HUES6 (cell line): ENCODE measurements at regions not wholly inside any gene's neighbourhood (a gene's known extent, or its start where the extent isn't known, plus 50 kb on each side); places are given as distances from the start of the nearest gene placed in this dataset.
"Not testable (repeated sequence)": the region's sequence is repeated elsewhere in the genome, so short reads cannot be mapped to it uniquely, and the experiment has no call there.

Experiments used
- H3K27ac ChIP-seq: 2 replicates; pipeline ENCODE4 v1.7.0; 2013; ENCODE audit warnings: low read depth, mild to moderate bottlenecking, low read length, inconsistent platforms
- H3K27me3 ChIP-seq: 2 replicates; pipeline ENCODE4 v1.6.1; 2013; ENCODE audit warnings: low read length; ENCODE audit not compliant: control insufficient read depth, insufficient read depth
- H3K36me3 ChIP-seq: 2 replicates; pipeline ENCODE4 v1.6.1; 2013; ENCODE audit warnings: low read length; ENCODE audit not compliant: control insufficient read depth, insufficient read depth
- H3K4me1 ChIP-seq: 2 replicates; pipeline ENCODE4 v1.6.1; 2013; ENCODE audit warnings: low read length; ENCODE audit not compliant: control insufficient read depth, insufficient read depth
- H3K4me3 ChIP-seq: 2 replicates; pipeline ENCODE4 v1.5.1; 2013; ENCODE audit warnings: low read depth, low read length
- H3K9ac ChIP-seq: one replicate; pipeline ENCODE4 v1.6.1; 2013; ENCODE audit warnings: mild to moderate bottlenecking, low read length
- H3K9me3 ChIP-seq: 2 replicates; pipeline ENCODE4 v1.6.1; 2013; ENCODE audit warnings: low read depth, low read length; ENCODE audit not compliant: control insufficient read depth, insufficient read depth

DNA sequence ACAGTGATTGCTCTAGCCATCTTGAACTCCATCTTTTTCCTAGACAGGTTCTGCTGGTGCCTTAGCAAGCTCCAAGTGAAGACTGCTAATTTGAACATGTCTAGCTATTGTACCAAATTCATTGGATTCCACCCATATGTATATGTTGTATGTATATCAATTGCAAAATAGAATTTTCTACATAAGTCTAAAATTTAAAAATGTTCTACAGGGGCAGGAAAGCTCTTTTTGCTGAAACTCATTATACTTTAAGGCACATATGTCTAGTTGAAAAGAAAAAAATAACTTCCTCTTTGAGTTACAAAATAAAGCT, 845.3 kb downstream of the MCTP2 start:
- no peaks in the 10 kb centered on the region for H3K4me1 ChIP-seq
- H3K9me3 ChIP-seq, result no peaks in the 10 kb centered on the region
- H3K4me3 ChIP-seq, result no peak overlapping the region
- no peak overlapping the region for H3K9ac ChIP-seq
- H3K36me3 ChIP-seq, result no peaks in the 10 kb centered on the region
- H3K27me3 ChIP-seq, result no peaks in the 10 kb centered on the region
- H3K27ac ChIP-seq, result no peak overlapping the region

DNA sequence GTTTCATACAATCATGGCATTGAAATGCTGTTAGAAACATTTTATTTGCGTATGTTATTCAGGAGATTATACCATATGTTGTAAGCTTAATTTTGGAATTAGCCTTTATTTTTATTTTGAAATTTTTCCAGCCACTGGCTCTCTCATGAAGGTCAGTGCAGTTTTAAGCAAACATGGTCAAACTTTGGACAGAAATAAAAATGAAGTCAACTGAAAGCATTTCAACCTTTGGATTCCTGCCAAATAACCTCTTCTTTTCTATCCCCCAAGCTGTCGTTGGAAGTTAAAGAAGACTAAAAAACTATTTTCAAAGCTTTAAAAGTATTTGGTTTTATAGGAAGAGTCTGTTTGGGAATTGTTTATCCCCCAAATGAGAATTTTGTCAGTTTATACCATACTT, 846.6 kb downstream of the MCTP2 start:
- H3K4me3 ChIP-seq, result no peak overlapping the region
- no peaks in the 10 kb centered on the region for H3K9me3 ChIP-seq
- no peak overlapping the region for H3K27ac ChIP-seq
- H3K4me1 ChIP-seq, result no peaks in the 10 kb centered on the region
- no peaks in the 10 kb centered on the region for H3K36me3 ChIP-seq
- H3K9ac ChIP-seq, result no peak overlapping the region
- no peaks in the 10 kb centered on the region for H3K27me3 ChIP-seq

DNA sequence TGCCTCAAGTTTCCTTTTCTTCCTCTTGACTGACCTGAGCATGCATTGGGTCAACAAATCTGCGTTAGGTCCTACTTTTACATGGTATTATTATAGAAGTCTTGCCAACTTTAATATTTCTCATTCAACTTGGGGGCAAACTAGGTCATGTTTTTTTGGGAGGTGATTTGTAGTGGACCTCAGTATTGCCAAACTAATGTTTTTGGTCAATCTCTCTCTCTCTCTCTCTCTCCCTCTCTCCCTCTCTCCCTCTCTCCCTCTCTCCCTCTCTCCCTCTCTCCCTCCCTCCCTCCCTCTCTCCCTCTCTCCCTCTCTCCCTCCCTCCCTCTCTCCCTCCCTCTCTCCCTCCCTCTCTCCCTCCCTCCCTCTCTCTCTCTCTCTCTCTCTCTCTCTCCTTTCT, 848.9 kb downstream of the MCTP2 start:
- H3K4me3 ChIP-seq, H3K36me3 ChIP-seq, H3K9me3 ChIP-seq, H3K4me1 ChIP-seq, H3K27me3 ChIP-seq, H3K27ac ChIP-seq, H3K9ac ChIP-seq: not testable (repeated sequence)

DNA sequence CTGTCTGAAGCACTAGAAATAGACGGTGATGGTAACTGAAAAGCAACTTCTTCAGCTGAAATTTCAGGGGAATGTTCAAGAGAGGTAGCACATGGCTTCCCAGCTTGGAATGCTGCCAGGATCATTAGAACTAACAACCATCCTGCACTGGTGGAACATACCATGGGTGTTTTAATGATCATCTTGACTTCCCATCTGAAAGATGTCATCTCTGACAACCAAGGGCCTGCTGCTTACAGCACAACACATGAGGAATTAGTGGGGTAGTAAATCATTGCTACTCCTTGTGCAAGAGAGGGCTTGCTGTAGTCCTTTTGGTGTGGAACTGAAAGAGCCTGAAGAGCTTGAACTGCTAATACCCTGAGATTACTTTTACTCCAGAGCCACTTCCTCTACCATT, 853.7 kb downstream of the MCTP2 start:
- H3K4me1 ChIP-seq, result no peaks in the 10 kb centered on the region
- no peak overlapping the region for H3K9ac ChIP-seq
- H3K27me3 ChIP-seq, result no peaks in the 10 kb centered on the region
- H3K27ac ChIP-seq, result no peak overlapping the region
- H3K9me3 ChIP-seq, result no peaks in the 10 kb centered on the region
- no peaks in the 10 kb centered on the region for H3K36me3 ChIP-seq
- no peak overlapping the region for H3K4me3 ChIP-seq

DNA sequence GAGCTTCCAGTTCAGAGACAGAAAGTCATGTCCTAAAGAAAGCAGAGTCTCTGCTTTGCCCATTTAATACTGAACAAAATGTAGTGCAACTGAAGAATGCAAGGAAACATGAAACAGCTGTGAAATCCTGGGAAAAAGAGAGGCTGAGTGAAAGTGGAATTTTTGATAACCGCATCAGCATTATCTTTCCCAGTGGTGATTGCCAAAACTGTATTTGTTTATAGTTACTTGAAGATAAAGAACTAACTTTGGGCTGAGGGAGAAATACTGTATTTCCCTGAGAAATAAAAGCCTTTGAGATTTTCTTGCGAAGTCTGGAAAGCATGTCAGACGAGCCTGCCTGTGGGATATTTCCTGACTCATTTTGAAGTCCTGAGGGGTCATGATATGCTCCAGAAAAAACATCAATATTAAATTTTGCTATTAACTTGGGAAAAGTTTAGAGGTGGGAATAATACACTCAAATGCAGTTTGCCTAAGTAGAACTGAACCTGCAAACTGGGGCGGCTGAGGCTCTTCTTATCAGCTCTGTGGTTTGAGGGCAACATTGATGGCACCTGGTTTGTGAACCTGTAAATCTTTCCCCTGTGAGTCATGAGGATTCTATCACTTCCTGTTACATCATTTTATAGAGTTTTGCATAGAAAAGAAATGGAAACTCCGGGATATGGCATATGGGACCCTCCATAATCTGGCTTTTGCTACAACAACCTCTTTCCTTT, 855.3 kb downstream of the MCTP2 start:
- Histone ChIP-seq H3K36me3 (no peaks in the 10 kb centered on the region), H3K27ac (no peak overlapping the region), H3K4me3 (no peak overlapping the region), H3K4me1 (peaks cover 3% of the 10 kb centered on the region; the same call in 1 of the 2 replicates), H3K9me3 (no peaks in the 10 kb centered on the region), H3K9ac (no peak overlapping the region), H3K27me3 (no peaks in the 10 kb centered on the region)

DNA sequence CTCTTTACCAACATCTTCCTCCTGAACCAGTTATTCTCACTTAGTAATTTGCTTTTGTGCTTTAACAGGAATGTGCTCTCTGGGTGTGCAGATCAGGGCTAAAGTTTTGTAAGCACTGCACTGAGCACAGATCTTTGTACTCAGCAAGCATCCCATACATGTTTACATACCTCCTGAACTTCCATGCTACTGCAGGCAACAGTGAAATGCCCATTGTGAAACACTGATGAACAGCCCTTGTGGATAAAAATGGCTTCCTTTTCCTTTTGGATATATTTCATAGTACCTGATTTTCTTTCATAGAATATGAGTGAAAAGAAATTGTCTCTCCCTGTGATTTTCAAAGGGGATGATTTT, 855.9 kb downstream of the MCTP2 start:
- no peak overlapping the region for H3K27ac ChIP-seq
- no peak overlapping the region for H3K9ac ChIP-seq

DNA sequence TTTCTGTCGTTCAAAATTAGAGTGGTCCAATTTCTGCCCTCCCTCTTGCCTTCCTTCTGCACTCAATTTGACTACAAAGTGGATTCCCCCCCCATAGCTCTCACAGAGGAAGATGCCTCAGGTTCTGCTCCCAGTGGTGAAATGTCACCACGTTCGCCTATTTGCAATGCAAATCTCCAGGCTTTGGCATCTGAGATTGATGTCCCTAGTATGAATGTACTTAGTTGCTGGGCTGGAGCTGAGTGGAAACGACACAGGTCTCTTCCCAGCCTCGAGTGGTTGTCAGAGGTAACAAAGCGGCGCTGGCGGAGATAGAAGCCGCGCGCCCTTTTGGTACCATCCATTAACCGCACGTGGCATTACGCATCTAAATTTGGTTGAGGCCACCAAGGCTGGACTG, 860.1 kb downstream of the MCTP2 start:
- no peaks in the 10 kb centered on the region for H3K27me3 ChIP-seq
- H3K4me1 ChIP-seq, result peaks cover 4% of the 10 kb centered on the region; the same call in 1 of the 2 replicates
- no peak overlapping the region for H3K4me3 ChIP-seq
- H3K9me3 ChIP-seq, result no peaks in the 10 kb centered on the region
- H3K27ac ChIP-seq, result no peak overlapping the region
- no peaks in the 10 kb centered on the region for H3K36me3 ChIP-seq
- no peak overlapping the region for H3K9ac ChIP-seq

More for the DNA sequence above, 855.9 kb downstream of the MCTP2 start:
- Histone ChIP-seq H3K4me1 (peaks cover 4% of the 10 kb centered on the region; the same call in 1 of the 2 replicates), H3K9me3 (no peaks in the 10 kb centered on the region), H3K36me3 (no peaks in the 10 kb centered on the region), H3K27me3 (no peaks in the 10 kb centered on the region), H3K4me3 (no peak overlapping the region)

DNA sequence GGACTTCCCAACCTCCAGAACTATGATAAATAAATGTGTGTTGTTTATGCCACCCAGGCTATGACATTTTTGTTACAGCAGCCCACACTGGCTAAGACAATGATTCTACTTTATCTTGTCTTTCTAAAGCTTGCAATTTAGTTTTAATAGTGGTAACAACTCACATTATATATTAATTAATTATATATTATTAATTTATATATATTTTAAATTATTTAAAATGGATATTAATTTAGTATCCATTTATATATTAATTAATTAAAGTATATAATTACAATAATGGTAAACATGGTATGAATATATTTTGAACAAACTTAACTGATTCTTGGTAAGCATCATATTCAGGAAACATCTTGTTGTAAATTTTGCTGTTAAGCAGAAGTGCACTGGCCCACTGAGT, 863.9 kb downstream of the MCTP2 start:
- Histone ChIP-seq H3K36me3 (no peaks in the 10 kb centered on the region), H3K9ac (no peak overlapping the region), H3K4me3 (no peak overlapping the region), H3K27me3 (no peaks in the 10 kb centered on the region), H3K27ac (no peak overlapping the region), H3K4me1 (peaks cover 4% of the 10 kb centered on the region; the same call in 1 of the 2 replicates), H3K9me3 (no peaks in the 10 kb centered on the region)

DNA sequence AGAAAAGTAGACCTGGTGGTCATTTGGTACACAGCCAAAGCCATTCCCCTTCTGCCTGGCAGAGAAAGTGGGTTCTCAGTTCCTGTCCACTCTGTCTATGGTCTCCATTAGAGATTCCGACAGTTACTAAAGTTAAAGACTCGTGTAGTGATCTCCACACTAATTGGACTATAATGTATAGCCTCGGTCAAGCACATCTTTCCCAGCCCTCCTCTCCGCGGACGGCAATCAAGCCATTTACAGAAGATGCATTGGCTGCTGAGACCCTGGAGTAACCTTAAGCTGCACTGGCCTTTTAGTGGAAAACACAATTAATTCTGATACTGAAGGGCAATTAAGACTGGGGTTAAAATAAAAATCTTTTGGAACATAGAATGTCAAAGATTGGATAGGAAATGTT, 865.3 kb downstream of the MCTP2 start:
- no peak overlapping the region for H3K27ac ChIP-seq
- H3K9ac ChIP-seq, result no peak overlapping the region
- no peaks in the 10 kb centered on the region for H3K27me3 ChIP-seq

DNA sequence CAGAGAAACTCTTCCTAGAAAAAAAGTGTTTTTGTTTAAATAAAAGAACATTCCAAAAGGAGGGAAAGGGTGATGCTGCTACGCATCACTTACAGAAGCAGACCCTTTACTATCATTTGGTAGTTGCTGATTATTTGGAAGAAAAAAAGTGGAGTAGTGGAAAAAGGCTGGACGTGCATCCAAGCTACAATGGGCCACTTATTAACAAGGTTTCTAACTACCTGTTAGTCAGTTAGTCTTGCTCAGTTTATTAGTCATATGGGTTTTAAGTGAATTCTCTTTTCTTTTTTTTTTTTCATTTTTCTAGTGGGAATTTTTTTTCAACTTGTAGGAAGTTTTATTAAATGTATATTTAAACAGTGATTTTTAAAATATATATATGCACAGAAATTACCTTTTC, 866.0 kb downstream of the MCTP2 start:
- Histone ChIP-seq H3K36me3 (no peaks in the 10 kb centered on the region), H3K27ac (no peak overlapping the region), H3K27me3 (no peaks in the 10 kb centered on the region), H3K9ac (no peak overlapping the region), H3K4me3 (no peak overlapping the region), H3K4me1 (no peaks in the 10 kb centered on the region), H3K9me3 (no peaks in the 10 kb centered on the region)

More for the DNA sequence above, 865.3 kb downstream of the MCTP2 start:
- Histone ChIP-seq H3K4me3 (no peak overlapping the region), H3K9me3 (no peaks in the 10 kb centered on the region), H3K36me3 (no peaks in the 10 kb centered on the region), H3K4me1 (peaks cover under 1% of the 10 kb centered on the region; the same call in 1 of the 2 replicates)

DNA sequence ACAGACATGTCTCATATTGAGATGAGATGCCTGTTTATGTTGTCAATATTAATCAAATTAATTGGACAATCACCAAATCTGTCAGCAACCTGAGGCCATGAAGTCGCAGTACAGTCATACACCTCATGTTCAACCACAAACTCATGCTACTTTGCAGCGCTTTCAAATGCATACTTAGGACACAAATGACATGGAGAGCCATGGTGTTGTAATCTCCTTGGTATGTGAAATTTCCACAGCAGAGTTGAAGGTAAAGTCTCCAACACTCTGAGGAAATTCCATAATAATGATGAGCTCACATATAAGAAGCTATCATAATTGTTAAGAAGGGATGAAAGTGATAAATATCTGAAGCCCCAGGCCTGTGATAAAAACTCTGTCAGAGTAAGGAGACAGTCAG, 873.9 kb downstream of the MCTP2 start:
- Histone ChIP-seq H3K27me3 (no peaks in the 10 kb centered on the region), H3K9me3 (0 out of 2 replicates have a peak, but pooled peaks cover 2% of the 10 kb centered on the region), H3K9ac (no peak overlapping the region), H3K36me3 (no peaks in the 10 kb centered on the region), H3K27ac (no peak overlapping the region), H3K4me3 (no peak overlapping the region), H3K4me1 (no peaks in the 10 kb centered on the region)

DNA sequence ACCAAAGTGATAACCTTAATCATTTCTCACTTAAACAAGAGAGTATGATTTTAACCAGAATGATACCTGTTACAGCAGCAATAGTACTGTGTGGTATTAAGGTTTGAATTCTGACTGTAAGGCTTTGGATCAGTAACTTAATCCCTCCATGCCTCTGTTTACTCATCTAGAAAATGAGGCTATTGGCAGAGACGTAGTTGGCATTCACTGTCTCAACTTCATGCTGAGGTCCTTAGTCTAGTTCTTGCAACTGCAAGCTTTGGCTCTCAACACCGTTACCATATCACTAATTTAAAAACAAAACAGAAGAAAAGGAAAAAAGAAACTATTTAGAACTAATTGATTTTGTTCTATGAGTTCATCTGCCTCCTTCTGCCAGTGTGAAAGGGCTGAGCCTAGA, 875.4 kb downstream of the MCTP2 start:
- no peaks in the 10 kb centered on the region for H3K27me3 ChIP-seq
- H3K4me1 ChIP-seq, result no peaks in the 10 kb centered on the region
- H3K36me3 ChIP-seq, result no peaks in the 10 kb centered on the region
- H3K9ac ChIP-seq, result no peak overlapping the region
- H3K4me3 ChIP-seq, result no peak overlapping the region
- no peak overlapping the region for H3K27ac ChIP-seq
- 0 out of 2 replicates have a peak, but pooled peaks cover 4% of the 10 kb centered on the region for H3K9me3 ChIP-seq
